ENCODE measurements at regions not wholly inside any gene's neighbourhood (a gene's known extent, or its start where the extent isn't known, plus 50 kb on each side); places are given as distances from the start of the nearest gene placed in this dataset.

- TF ChIP-seq ZNF282 (IDR thresholded peaks at IDR 0.05; ENCODE audit: partially characterized antibody) (no peak), FOXP1 (IDR thresholded peaks at IDR 0.05) (no peak), FOXP1 (CRISPR knock-in tag; IDR thresholded peaks at IDR 0.05) (no peak), HOXA3 (CRISPR knock-in tag; IDR thresholded peaks at IDR 0.05) (no peak), ELF4 (CRISPR knock-in tag; IDR thresholded peaks at IDR 0.05; ENCODE audit: borderline replicate concordance) (no peak), ZSCAN25 (CRISPR knock-in tag; IDR thresholded peaks at IDR 0.05) (no peak), SOX13 (IDR thresholded peaks at IDR 0.05) (no peak), SOX13 (CRISPR knock-in tag; conservative IDR thresholded peaks at IDR 0.05 in 1 of 2, IDR thresholded peaks at IDR 0.05 in 1 of 2) (no peak), ZFP37 (CRISPR knock-in tag; IDR thresholded peaks at IDR 0.05; ENCODE audit: borderline replicate concordance) (no peak), RERE (CRISPR knock-in tag; IDR thresholded peaks at IDR 0.05; ENCODE audit: low read depth) (no peak), SETDB1 (CRISPR knock-in tag; IDR thresholded peaks at IDR 0.05; ENCODE audit: borderline replicate concordance) (no peak)
- TF ChIP-seq, protein P1, sequence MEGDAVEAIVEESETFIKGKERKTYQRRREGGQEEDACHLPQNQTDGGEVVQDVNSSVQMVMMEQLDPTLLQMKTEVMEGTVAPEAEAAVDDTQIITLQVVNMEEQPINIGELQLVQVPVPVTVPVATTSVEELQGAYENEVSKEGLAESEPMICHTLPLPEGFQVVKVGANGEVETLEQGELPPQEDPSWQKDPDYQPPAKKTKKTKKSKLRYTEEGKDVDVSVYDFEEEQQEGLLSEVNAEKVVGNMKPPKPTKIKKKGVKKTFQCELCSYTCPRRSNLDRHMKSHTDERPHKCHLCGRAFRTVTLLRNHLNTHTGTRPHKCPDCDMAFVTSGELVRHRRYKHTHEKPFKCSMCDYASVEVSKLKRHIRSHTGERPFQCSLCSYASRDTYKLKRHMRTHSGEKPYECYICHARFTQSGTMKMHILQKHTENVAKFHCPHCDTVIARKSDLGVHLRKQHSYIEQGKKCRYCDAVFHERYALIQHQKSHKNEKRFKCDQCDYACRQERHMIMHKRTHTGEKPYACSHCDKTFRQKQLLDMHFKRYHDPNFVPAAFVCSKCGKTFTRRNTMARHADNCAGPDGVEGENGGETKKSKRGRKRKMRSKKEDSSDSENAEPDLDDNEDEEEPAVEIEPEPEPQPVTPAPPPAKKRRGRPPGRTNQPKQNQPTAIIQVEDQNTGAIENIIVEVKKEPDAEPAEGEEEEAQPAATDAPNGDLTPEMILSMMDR (CRISPR knock-in tag; IDR thresholded peaks at IDR 0.05), result no peak
These were observed 62.3 kb upstream of the CTIF start for GRCh38 chr18:48476550-48476917.

Measured in HepG2 (cell line).